Liver (tissue), 8 donors: ENCODE measurements at regions not wholly inside any gene's neighbourhood (a gene's known extent, or its start where the extent isn't known, plus 50 kb on each side); places are given as distances from the start of the nearest gene placed in this dataset.

Source experiments
- DNase-seq: peaks from one replicate; pipeline ENCODE4 v3.0.0-alpha.2; 2017; ENCODE audit warnings: low spot score
- H3K27ac ChIP-seq, 2 donors: one replicate each; pipeline ENCODE4 v1.7.0; 2013; ENCODE audit warnings: inconsistent platforms in 2 of 2, low read length in 2 of 2, control low read depth in 1 of 2, low read depth in 1 of 2, mild to moderate bottlenecking in 1 of 2
- H3K27me3 ChIP-seq, 4 donors: one replicate each; pipeline versions ENCODE4 v1.6.1 to v1.7.0; 2013; ENCODE audit warnings: low read length in 3 of 4, inconsistent platforms in 1 of 4, mild to moderate bottlenecking in 1 of 4, moderate library complexity in 1 of 4; ENCODE audit not compliant: control insufficient read depth in 4 of 4, insufficient read depth in 4 of 4
- H3K36me3 ChIP-seq, 4 donors: one replicate each; pipeline versions ENCODE4 v1.6.1 to v1.7.0; 2013; ENCODE audit warnings: low read length in 3 of 4, mild to moderate bottlenecking in 3 of 4, low read depth in 1 of 4, moderate library complexity in 1 of 4; ENCODE audit not compliant: control insufficient read depth in 4 of 4, insufficient read depth in 3 of 4
- H3K4me1 ChIP-seq, 4 donors: one replicate each; pipeline versions ENCODE4 v1.6.1 to v1.7.0; 2013; ENCODE audit warnings: low read length in 3 of 4, mild to moderate bottlenecking in 3 of 4, moderate library complexity in 1 of 4; ENCODE audit not compliant: control insufficient read depth in 4 of 4, insufficient read depth in 4 of 4
- H3K4me3 ChIP-seq, 3 donors: one replicate each; pipeline versions ENCODE4 v1.6.1 to v1.7.0; 2013; ENCODE audit warnings: low read length in 3 of 3, control low read depth in 1 of 3, low read depth in 1 of 3, mild to moderate bottlenecking in 1 of 3
- H3K9ac ChIP-seq, 2 donors: one replicate each; pipeline ENCODE4 v1.7.0; 2013; ENCODE audit warnings: low read length in 2 of 2, mild to moderate bottlenecking in 2 of 2, moderate library complexity in 2 of 2, control low read depth in 1 of 2, low read depth in 1 of 2
- H3K9me3 ChIP-seq, 4 donors: one replicate each; pipeline versions ENCODE4 v1.6.1 to v1.7.0; 2013; ENCODE audit warnings: low read length in 3 of 4; ENCODE audit not compliant: control insufficient read depth in 4 of 4
- ATF3 ChIP-seq: IDR thresholded peaks from 2 replicates; pipeline ENCODE4 v1.6.1; 2016; ENCODE audit warnings: antibody characterized with exemption
- CTCF ChIP-seq: fragments of 150-350 bp; IDR thresholded peaks from 2 replicates; pipeline ENCODE4 v1.5.1; 2017; ENCODE audit warnings: improper control_type of control experiment, low read depth, low read length; ENCODE audit not compliant: missing input control
- EGR1 ChIP-seq, 2 donors: IDR thresholded peaks; 2 replicates each; pipeline ENCODE4 v1.6.1; 2016 to 2018; ENCODE audit warnings: antibody characterized with exemption in 2 of 2, low read depth in 2 of 2
- FOXA1 ChIP-seq: IDR thresholded peaks from 2 replicates; pipeline ENCODE4 v1.6.1; 2016; ENCODE audit warnings: antibody characterized with exemption
- FOXA2 ChIP-seq: IDR thresholded peaks from 2 replicates; pipeline ENCODE4 v1.6.1; 2016; ENCODE audit warnings: antibody characterized with exemption
- GABPA ChIP-seq, 2 donors: IDR thresholded peaks in 1 of 2; conservative IDR thresholded peaks in 1 of 2; 2 replicates each; pipeline ENCODE4 v1.6.1; 2016; ENCODE audit warnings: antibody characterized with exemption in 2 of 2, mild to moderate bottlenecking in 1 of 2, moderate library complexity in 1 of 2
- HNF4A ChIP-seq, 2 donors: conservative IDR thresholded peaks; 2 replicates each; pipeline ENCODE4 v1.6.1; 2016; ENCODE audit warnings: antibody characterized with exemption in 2 of 2, mild to moderate bottlenecking in 2 of 2
- HNF4G ChIP-seq: IDR thresholded peaks from 2 replicates; pipeline ENCODE4 v1.6.1; 2016; ENCODE audit warnings: antibody characterized with exemption
- JUND ChIP-seq, 2 donors: IDR thresholded peaks; 2 replicates each; pipeline ENCODE4 v1.6.1; 2016; ENCODE audit warnings: antibody characterized with exemption in 2 of 2
- MAX ChIP-seq: IDR thresholded peaks from 2 replicates; pipeline ENCODE4 v1.6.1; 2016; ENCODE audit warnings: antibody characterized with exemption
- NR2F2 ChIP-seq: IDR thresholded peaks from 2 replicates; pipeline ENCODE4 v1.6.1; 2016; ENCODE audit warnings: antibody characterized with exemption
- RAD21 ChIP-seq, 2 donors: IDR thresholded peaks; 2 replicates each; pipeline ENCODE4 v1.6.1; 2016; ENCODE audit warnings: antibody characterized with exemption in 2 of 2, mild to moderate bottlenecking in 2 of 2
- REST ChIP-seq: IDR thresholded peaks from 2 replicates; pipeline ENCODE4 v1.6.1; 2016; ENCODE audit warnings: antibody characterized with exemption, mild to moderate bottlenecking
- RXRA ChIP-seq, 2 donors: IDR thresholded peaks; 2 replicates each; pipeline ENCODE4 v1.6.1; 2017 to 2018; ENCODE audit warnings: antibody characterized with exemption in 2 of 2, mild to moderate bottlenecking in 1 of 2
- SP1 ChIP-seq: IDR thresholded peaks from 2 replicates; pipeline ENCODE4 v1.6.1; 2018; ENCODE audit warnings: antibody characterized with exemption, mild to moderate bottlenecking
- TAF1 ChIP-seq: conservative IDR thresholded peaks from 2 replicates; pipeline ENCODE4 v1.6.1; 2016; ENCODE audit warnings: antibody characterized with exemption, mild to moderate bottlenecking
- YY1 ChIP-seq: IDR thresholded peaks from 2 replicates; pipeline ENCODE4 v1.6.1; 2016; ENCODE audit warnings: antibody characterized with exemption, mild to moderate bottlenecking
- ZBTB33 ChIP-seq: IDR thresholded peaks from 2 replicates; pipeline ENCODE4 v1.6.1; 2016; ENCODE audit warnings: antibody characterized with exemption
- WGBS: extraction: QIAGEN DNeasy Blood & Tissue Kit; methylation state at CpG from one replicate; pipeline ENCODE4 v1.1.7; 2013; 5-methylcytosine and 5-hydroxymethylcytosine counted together
- donor health status: healthy.
- donor health status: healthy.
- donor health status: healthy.
- donor health status: healthy.
- donor health status: healthy.

- TF ChIP-seq ATF3 (no peak), FOXA2 (no peak), ZBTB33 (no peak), RAD21 (IDR thresholded peaks at IDR 0.05) (no peak)
Observed at GRCh38 chr10:42997849-42998165, 79.1 kb upstream of the RET start (continued).

- no peaks in the 10 kb centered on the region for H3K4me1 ChIP-seq
- H3K27ac ChIP-seq, result no peak overlapping the region
- no peak overlapping the region for H3K4me3 ChIP-seq
- DNase-seq, result peak; percentile 28
- no peaks in the 10 kb centered on the region for H3K27me3 ChIP-seq
- no peak overlapping the region for H3K9ac ChIP-seq
- 87% methylated on average over 12 of the region's 12 CpGs for WGBS
- TF ChIP-seq MAX (no peak), FOXA2 (no peak), HNF4A (conservative IDR thresholded peaks at IDR 0.05) (no peak), EGR1 (IDR thresholded peaks at IDR 0.05; ENCODE audit: low read depth in 2 of 2) (no peak), JUND (IDR thresholded peaks at IDR 0.05) (no peak), RXRA (IDR thresholded peaks at IDR 0.05) (no peak), CTCF (no peak), FOXA1 (no peak), TAF1 (no peak), RAD21 (IDR thresholded peaks at IDR 0.05) (no peak), YY1 (no peak), NR2F2 (no peak), REST (no peak), SP1 (no peak), HNF4G (no peak), ATF3 (no peak), ZBTB33 (no peak), GABPA (IDR thresholded peaks at IDR 0.05 in 1 of 2, conservative IDR thresholded peaks at IDR 0.05 in 1 of 2) (no peak)
- H3K36me3 ChIP-seq, result no peaks in the 10 kb centered on the region
- H3K9me3 ChIP-seq, result no peaks in the 10 kb centered on the region
Observed at GRCh38 chr10:42998481-42999384, 78.1 kb upstream of the RET start.
